CD4-positive, alpha-beta T cell treated with Interleukin-6 at 100 ng/mL for 8 hours (primary cell): ENCODE measurements at regions not wholly inside any gene's neighbourhood (a gene's known extent, or its start where the extent isn't known, plus 50 kb on each side); places are given as distances from the start of the nearest gene placed in this dataset.

Experiments
- DNase-seq: peaks from one replicate; pipeline ENCODE4 v3.0.0-alpha.2; 2020; ENCODE audit warnings: mixed read lengths, low spot score

GRCh38 chr9:126556560-126557250 is 57.0 kb upstream of the LMX1B start:
- DNase-seq, result no peak

- peak; percentile 67 for DNase-seq
Measured at GRCh38 chr9:126558051-126558665, 55.6 kb upstream of the LMX1B start.

DNA sequence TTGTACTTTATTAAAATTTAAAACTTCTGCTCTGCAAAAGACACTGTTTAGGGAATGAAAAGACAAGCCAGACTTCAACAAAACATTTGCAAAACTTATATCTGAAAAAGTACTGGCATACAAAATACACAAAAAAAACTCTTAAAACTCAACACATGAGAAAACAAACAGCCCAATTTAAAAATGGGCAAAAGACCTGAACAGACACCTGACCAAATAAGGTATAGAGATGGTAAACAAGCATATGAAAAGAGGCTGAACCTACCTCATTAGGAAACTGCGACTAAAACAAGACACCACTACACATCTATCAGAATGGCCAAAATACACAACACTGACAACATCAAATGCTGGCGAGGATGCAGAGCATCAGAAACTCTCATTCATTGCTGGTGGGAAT is 54.4 kb upstream of the LMX1B start:
- DNase-seq, result no peak

DNA sequence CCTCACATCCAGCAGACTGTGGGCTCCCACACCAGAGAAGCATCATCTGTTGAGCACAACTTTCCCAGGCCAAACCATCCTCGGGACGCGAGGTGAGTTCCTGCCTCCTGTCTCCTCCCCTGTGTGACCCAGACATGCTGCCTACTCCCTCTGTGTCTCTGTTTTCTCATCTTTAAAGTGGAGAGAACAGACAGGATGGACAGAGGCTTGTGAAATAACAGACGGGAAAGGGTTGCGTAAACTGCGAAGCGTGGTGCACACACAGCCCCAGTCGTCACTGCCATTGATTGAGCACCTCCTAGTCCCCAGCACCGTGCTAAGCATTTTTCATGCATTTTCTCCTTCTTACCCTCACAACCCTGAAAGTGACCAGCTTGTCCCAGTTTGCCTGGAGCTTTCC is 52.1 kb upstream of the LMX1B start:
- no peak for DNase-seq

DNA sequence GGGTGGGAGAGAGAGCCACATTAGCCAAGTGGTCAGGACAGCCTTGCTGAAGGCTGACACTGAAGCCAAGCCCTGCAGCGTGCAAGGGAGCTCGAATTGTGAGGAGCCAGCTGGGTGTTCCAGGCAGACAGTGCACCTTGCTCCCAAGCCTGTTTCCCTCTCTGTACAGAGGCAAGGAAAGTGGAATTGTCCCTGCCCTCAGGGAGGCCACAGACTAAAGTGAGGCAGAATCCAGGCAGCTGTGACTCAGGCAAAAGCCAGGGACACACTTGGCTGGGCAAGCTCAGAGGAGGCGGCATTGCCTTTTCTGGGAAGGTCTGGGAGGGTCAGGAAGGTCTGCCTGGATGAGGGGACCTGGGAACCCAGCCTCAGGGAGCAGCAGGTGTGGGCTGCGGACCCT is 50.2 kb upstream of the LMX1B start:
- no peak for DNase-seq
